ENCODE measurements at regions not wholly inside any gene's neighbourhood (a gene's known extent, or its start where the extent isn't known, plus 50 kb on each side); places are given as distances from the start of the nearest gene placed in this dataset.

DNA sequence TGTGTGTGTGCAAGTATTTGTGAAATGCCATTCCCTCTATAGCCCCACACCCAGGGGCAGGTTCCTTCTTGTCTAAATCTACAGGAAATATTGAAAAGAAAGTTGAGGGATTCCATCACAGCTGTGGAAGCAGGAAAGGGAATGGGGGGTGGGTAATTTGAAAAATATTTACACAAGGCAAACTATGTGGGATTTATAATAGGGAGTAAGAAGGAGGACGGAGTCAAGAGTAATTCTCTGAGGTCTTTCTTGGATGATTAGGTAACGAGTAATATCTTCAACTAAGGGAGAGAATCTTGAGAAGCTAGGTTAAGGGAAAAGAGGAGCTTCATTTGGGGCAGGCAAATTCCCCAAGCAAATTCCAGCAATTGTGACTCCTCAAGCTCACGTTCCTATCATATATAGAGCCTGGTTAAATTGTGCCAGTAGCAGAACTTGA lies 113.5 kb upstream of the SGK1 start:
- TF ChIP-seq, protein P1, sequence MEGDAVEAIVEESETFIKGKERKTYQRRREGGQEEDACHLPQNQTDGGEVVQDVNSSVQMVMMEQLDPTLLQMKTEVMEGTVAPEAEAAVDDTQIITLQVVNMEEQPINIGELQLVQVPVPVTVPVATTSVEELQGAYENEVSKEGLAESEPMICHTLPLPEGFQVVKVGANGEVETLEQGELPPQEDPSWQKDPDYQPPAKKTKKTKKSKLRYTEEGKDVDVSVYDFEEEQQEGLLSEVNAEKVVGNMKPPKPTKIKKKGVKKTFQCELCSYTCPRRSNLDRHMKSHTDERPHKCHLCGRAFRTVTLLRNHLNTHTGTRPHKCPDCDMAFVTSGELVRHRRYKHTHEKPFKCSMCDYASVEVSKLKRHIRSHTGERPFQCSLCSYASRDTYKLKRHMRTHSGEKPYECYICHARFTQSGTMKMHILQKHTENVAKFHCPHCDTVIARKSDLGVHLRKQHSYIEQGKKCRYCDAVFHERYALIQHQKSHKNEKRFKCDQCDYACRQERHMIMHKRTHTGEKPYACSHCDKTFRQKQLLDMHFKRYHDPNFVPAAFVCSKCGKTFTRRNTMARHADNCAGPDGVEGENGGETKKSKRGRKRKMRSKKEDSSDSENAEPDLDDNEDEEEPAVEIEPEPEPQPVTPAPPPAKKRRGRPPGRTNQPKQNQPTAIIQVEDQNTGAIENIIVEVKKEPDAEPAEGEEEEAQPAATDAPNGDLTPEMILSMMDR (IDR thresholded peaks at IDR 0.05; ENCODE audit: low read depth, low read length, poor library complexity, severe bottlenecking) = no peak
- no peak for TF ChIP-seq EZH2phosphoT487 (IDR thresholded peaks at IDR 0.05; ENCODE audit: borderline replicate concordance, low read length)

Data from DOHH2 (cell line).